ENCODE measurements at regions not wholly inside any gene's neighbourhood (a gene's known extent, or its start where the extent isn't known, plus 50 kb on each side); places are given as distances from the start of the nearest gene placed in this dataset.

GRCh38 chr14:31943217-31943799 is 133.8 kb upstream of the ARHGAP5 start:
- no peaks in the 10 kb centered on the region for H3K36me3 ChIP-seq (ENCODE audit: control insufficient read depth, insufficient read depth, low read length)
- DNase-seq = no peak
- peaks cover 36% of the 10 kb centered on the region for H3K4me1 ChIP-seq (ENCODE audit: control insufficient read depth, insufficient read depth, low read length)
- WGBS (ENCODE audit: insufficient coverage, low lambda C conversion rate) = no CpG with 5 or more reads among the region's 5 CpGs
- H3K9me3 ChIP-seq (ENCODE audit: control insufficient read depth, low read depth, low read length) = no peaks in the 10 kb centered on the region
- H3K27ac ChIP-seq (ENCODE audit: low read length) = peak overlapping the region; percentile 99
- no peak overlapping the region for H3K4me3 ChIP-seq (ENCODE audit: low read length)
- no peaks in the 10 kb centered on the region for H3K27me3 ChIP-seq (ENCODE audit: control insufficient read depth, insufficient read depth, low read length)

- H3K4me1 ChIP-seq (ENCODE audit: control insufficient read depth, insufficient read depth, low read length) = peaks cover 36% of the 10 kb centered on the region
- 80% methylated on average over 1 of the region's 12 CpGs for WGBS (ENCODE audit: insufficient coverage, low lambda C conversion rate)
- no peaks in the 10 kb centered on the region for H3K27me3 ChIP-seq (ENCODE audit: control insufficient read depth, insufficient read depth, low read length)
- DNase-seq = no peak
- no peaks in the 10 kb centered on the region for H3K9me3 ChIP-seq (ENCODE audit: control insufficient read depth, low read depth, low read length)
- no peaks in the 10 kb centered on the region for H3K36me3 ChIP-seq (ENCODE audit: control insufficient read depth, insufficient read depth, low read length)
- H3K4me3 ChIP-seq (ENCODE audit: low read length) = no peak overlapping the region
- peak overlapping the region; percentile 99 for H3K27ac ChIP-seq (ENCODE audit: low read length)
These were observed 133.2 kb upstream of the ARHGAP5 start for GRCh38 chr14:31943861-31944255.

- H3K4me3 ChIP-seq (ENCODE audit: low read length) = peak overlapping the region; percentile 38
- peak overlapping the region; percentile 99 for H3K27ac ChIP-seq (ENCODE audit: low read length)
- H3K36me3 ChIP-seq (ENCODE audit: control insufficient read depth, insufficient read depth, low read length) = no peaks in the 10 kb centered on the region
- H3K4me1 ChIP-seq (ENCODE audit: control insufficient read depth, insufficient read depth, low read length) = peaks cover 36% of the 10 kb centered on the region
- no peaks in the 10 kb centered on the region for H3K27me3 ChIP-seq (ENCODE audit: control insufficient read depth, insufficient read depth, low read length)
- DNase-seq = peak; percentile 93 to 98
- H3K9me3 ChIP-seq (ENCODE audit: control insufficient read depth, low read depth, low read length) = no peaks in the 10 kb centered on the region
- WGBS (ENCODE audit: insufficient coverage, low lambda C conversion rate) = no CpG with 5 or more reads among the region's 13 CpGs
These were observed 132.6 kb upstream of the ARHGAP5 start for GRCh38 chr14:31944256-31945073.

GRCh38 chr14:31945074-31945613 is 132.0 kb upstream of the ARHGAP5 start:
- WGBS (ENCODE audit: insufficient coverage, low lambda C conversion rate) = no CpG with 5 or more reads among the region's 3 CpGs
- H3K27ac ChIP-seq (ENCODE audit: low read length) = peak overlapping the region; percentile 99
- peak; percentile 57 to 87 for DNase-seq

GRCh38 chr14:31945701-31946100 is 131.4 kb upstream of the ARHGAP5 start:
- peak; percentile 60 to 84 for DNase-seq
- Histone ChIP-seq H3K9me3 (ENCODE audit: control insufficient read depth, low read depth, low read length) (no peaks in the 10 kb centered on the region), H3K36me3 (ENCODE audit: control insufficient read depth, insufficient read depth, low read length) (no peaks in the 10 kb centered on the region), H3K4me1 (ENCODE audit: control insufficient read depth, insufficient read depth, low read length) (peaks cover 38% of the 10 kb centered on the region), H3K4me3 (ENCODE audit: low read length) (no peak overlapping the region), H3K27ac (ENCODE audit: low read length) (peak overlapping the region; percentile 99), H3K27me3 (ENCODE audit: control insufficient read depth, insufficient read depth, low read length) (no peaks in the 10 kb centered on the region)
- 57% methylated on average over 1 of the region's 6 CpGs for WGBS (ENCODE audit: insufficient coverage, low lambda C conversion rate)

More at GRCh38 chr14:31945074-31945613, 132.0 kb upstream of the ARHGAP5 start:
- H3K36me3 ChIP-seq (ENCODE audit: control insufficient read depth, insufficient read depth, low read length) = no peaks in the 10 kb centered on the region
- no peaks in the 10 kb centered on the region for H3K27me3 ChIP-seq (ENCODE audit: control insufficient read depth, insufficient read depth, low read length)
- H3K4me3 ChIP-seq (ENCODE audit: low read length) = peak overlapping the region; percentile 38
- H3K4me1 ChIP-seq (ENCODE audit: control insufficient read depth, insufficient read depth, low read length) = peaks cover 38% of the 10 kb centered on the region
- H3K9me3 ChIP-seq (ENCODE audit: control insufficient read depth, low read depth, low read length) = no peaks in the 10 kb centered on the region

GRCh38 chr14:31947076-31947475 is 130.0 kb upstream of the ARHGAP5 start:
- no peak for DNase-seq
- Histone ChIP-seq H3K27me3 (ENCODE audit: control insufficient read depth, insufficient read depth, low read length) (no peaks in the 10 kb centered on the region), H3K4me1 (ENCODE audit: control insufficient read depth, insufficient read depth, low read length) (peaks cover 48% of the 10 kb centered on the region), H3K4me3 (ENCODE audit: low read length) (no peak overlapping the region), H3K27ac (ENCODE audit: low read length) (no peak overlapping the region), H3K9me3 (ENCODE audit: control insufficient read depth, low read depth, low read length) (no peaks in the 10 kb centered on the region), H3K36me3 (ENCODE audit: control insufficient read depth, insufficient read depth, low read length) (no peaks in the 10 kb centered on the region)
- 88% methylated on average over 2 of the region's 7 CpGs for WGBS (ENCODE audit: insufficient coverage, low lambda C conversion rate)

- H3K4me1 ChIP-seq (ENCODE audit: control insufficient read depth, insufficient read depth, low read length) = peaks cover 46% of the 10 kb centered on the region
- no peaks in the 10 kb centered on the region for H3K9me3 ChIP-seq (ENCODE audit: control insufficient read depth, low read depth, low read length)
- H3K27me3 ChIP-seq (ENCODE audit: control insufficient read depth, insufficient read depth, low read length) = no peaks in the 10 kb centered on the region
- no peaks in the 10 kb centered on the region for H3K36me3 ChIP-seq (ENCODE audit: control insufficient read depth, insufficient read depth, low read length)
- DNase-seq = peak in 1 of 2 donors; percentile 17
- no peak overlapping the region for H3K27ac ChIP-seq (ENCODE audit: low read length)
- 83% methylated on average over 1 of the region's 5 CpGs for WGBS (ENCODE audit: insufficient coverage, low lambda C conversion rate)
- no peak overlapping the region for H3K4me3 ChIP-seq (ENCODE audit: low read length)
These were observed 129.2 kb upstream of the ARHGAP5 start for GRCh38 chr14:31947680-31948595.

- no peak for DNase-seq
- no CpG with 5 or more reads among the region's 1 CpG for WGBS (ENCODE audit: insufficient coverage, low lambda C conversion rate)
- no peak overlapping the region for H3K4me3 ChIP-seq (ENCODE audit: low read length)
These were observed 127.4 kb upstream of the ARHGAP5 start for GRCh38 chr14:31949709-31950108.

GRCh38 chr14:31950331-31950730 is 126.8 kb upstream of the ARHGAP5 start:
- Histone ChIP-seq H3K27me3 (ENCODE audit: control insufficient read depth, insufficient read depth, low read length) (no peaks in the 10 kb centered on the region), H3K4me3 (ENCODE audit: low read length) (no peak overlapping the region), H3K36me3 (ENCODE audit: control insufficient read depth, insufficient read depth, low read length) (no peaks in the 10 kb centered on the region), H3K9me3 (ENCODE audit: control insufficient read depth, low read depth, low read length) (no peaks in the 10 kb centered on the region), H3K27ac (ENCODE audit: low read length) (no peak overlapping the region), H3K4me1 (ENCODE audit: control insufficient read depth, insufficient read depth, low read length) (peaks cover 25% of the 10 kb centered on the region)
- WGBS (ENCODE audit: insufficient coverage, low lambda C conversion rate) = 100% methylated on average over 1 of the region's 7 CpGs
- DNase-seq = no peak

More at GRCh38 chr14:31949709-31950108, 127.4 kb upstream of the ARHGAP5 start:
- Histone ChIP-seq H3K27ac (ENCODE audit: low read length) (peak overlapping the region; percentile 6), H3K36me3 (ENCODE audit: control insufficient read depth, insufficient read depth, low read length) (no peaks in the 10 kb centered on the region), H3K4me1 (ENCODE audit: control insufficient read depth, insufficient read depth, low read length) (peaks cover 30% of the 10 kb centered on the region), H3K27me3 (ENCODE audit: control insufficient read depth, insufficient read depth, low read length) (no peaks in the 10 kb centered on the region), H3K9me3 (ENCODE audit: control insufficient read depth, low read depth, low read length) (no peaks in the 10 kb centered on the region)

Data from large intestine (tissue), 3 donors.